Muscle layer of duodenum (tissue), 2 donors: ENCODE measurements at regions not wholly inside any gene's neighbourhood (a gene's known extent, or its start where the extent isn't known, plus 50 kb on each side); places are given as distances from the start of the nearest gene placed in this dataset.
"Not testable (repeated sequence)": the region's sequence is repeated elsewhere in the genome, so short reads cannot be mapped to it uniquely, and the experiment has no call there.

Experiments
- H3K27ac ChIP-seq: one replicate; pipeline ENCODE4 v1.7.0; 2013; ENCODE audit warnings: mild to moderate bottlenecking, low read length
- H3K27me3 ChIP-seq: one replicate; pipeline ENCODE4 v1.7.0; 2013; ENCODE audit warnings: low read depth, mild to moderate bottlenecking, control low read depth, low read length
- H3K36me3 ChIP-seq, 2 donors: one replicate each; pipeline ENCODE4 v1.7.0; 2013; ENCODE audit warnings: low read length in 2 of 2, control low read depth in 1 of 2, mild to moderate bottlenecking in 1 of 2; ENCODE audit not compliant: insufficient read depth in 2 of 2, control insufficient read depth in 1 of 2
- H3K4me1 ChIP-seq, 2 donors: one replicate each; pipeline ENCODE4 v1.7.0; 2013; ENCODE audit warnings: low read length in 2 of 2, mild to moderate bottlenecking in 2 of 2, control low read depth in 1 of 2, moderate library complexity in 1 of 2; ENCODE audit not compliant: insufficient read depth in 2 of 2, control insufficient read depth in 1 of 2
- H3K4me3 ChIP-seq, 2 donors: one replicate each; pipeline ENCODE4 v1.7.0; 2013; ENCODE audit warnings: low read length in 2 of 2, low read depth in 1 of 2, mild to moderate bottlenecking in 1 of 2
- H3K9me3 ChIP-seq, 2 donors: one replicate each; pipeline ENCODE4 v1.7.0; 2013; ENCODE audit warnings: low read length in 2 of 2, control low read depth in 1 of 2, mild to moderate bottlenecking in 1 of 2; ENCODE audit not compliant: control insufficient read depth in 1 of 2
- donor health status: healthy.

DNA sequence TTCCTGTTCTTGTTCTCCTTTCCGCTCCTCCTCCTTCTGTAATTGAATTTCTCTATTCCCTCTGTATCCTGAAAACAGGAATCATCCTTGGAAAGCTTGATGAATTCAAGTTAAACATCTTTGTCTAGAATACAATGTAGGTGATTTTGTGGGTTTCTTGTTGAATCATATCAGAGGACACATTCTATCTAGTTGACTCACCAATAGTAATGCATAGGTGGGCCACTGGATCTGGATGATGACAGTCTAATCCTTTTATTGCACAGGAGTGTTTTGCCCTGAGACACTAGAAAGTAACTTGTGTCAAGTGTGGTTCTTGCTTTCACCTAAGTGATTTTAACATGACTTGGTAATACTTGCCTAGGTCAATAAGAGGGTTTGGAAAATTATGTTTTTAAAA lies 164.3 kb downstream of the RFPL4B start:
- Histone ChIP-seq H3K36me3 (no peaks in the 10 kb centered on the region), H3K27ac (no peak overlapping the region), H3K4me3 (no peak overlapping the region), H3K9me3 (no peaks in the 10 kb centered on the region), H3K4me1 (no peaks in the 10 kb centered on the region), H3K27me3 (no peaks in the 10 kb centered on the region)

GRCh38 chr6:112513175-112513574 lies 166.0 kb downstream of the RFPL4B start:
- H3K9me3 ChIP-seq: no peaks in the 10 kb centered on the region
- no peaks in the 10 kb centered on the region for H3K4me1 ChIP-seq
- H3K27me3 ChIP-seq: no peaks in the 10 kb centered on the region
- no peak overlapping the region for H3K4me3 ChIP-seq
- no peak overlapping the region for H3K27ac ChIP-seq
- no peaks in the 10 kb centered on the region for H3K36me3 ChIP-seq

- Histone ChIP-seq H3K4me1 (no peaks in the 10 kb centered on the region), H3K9me3 (no peaks in the 10 kb centered on the region), H3K27me3 (no peaks in the 10 kb centered on the region), H3K27ac (no peak overlapping the region), H3K4me3 (no peak overlapping the region), H3K36me3 (no peaks in the 10 kb centered on the region)
Measured at GRCh38 chr6:112522587-112522986, 175.5 kb downstream of the RFPL4B start.

- no peak overlapping the region for H3K27ac ChIP-seq
- H3K27me3 ChIP-seq: no peaks in the 10 kb centered on the region
- H3K9me3 ChIP-seq: no peaks in the 10 kb centered on the region
- no peaks in the 10 kb centered on the region for H3K36me3 ChIP-seq
- no peaks in the 10 kb centered on the region for H3K4me1 ChIP-seq
- no peak overlapping the region for H3K4me3 ChIP-seq
Measured at GRCh38 chr6:112524071-112524470, 176.9 kb downstream of the RFPL4B start.

DNA sequence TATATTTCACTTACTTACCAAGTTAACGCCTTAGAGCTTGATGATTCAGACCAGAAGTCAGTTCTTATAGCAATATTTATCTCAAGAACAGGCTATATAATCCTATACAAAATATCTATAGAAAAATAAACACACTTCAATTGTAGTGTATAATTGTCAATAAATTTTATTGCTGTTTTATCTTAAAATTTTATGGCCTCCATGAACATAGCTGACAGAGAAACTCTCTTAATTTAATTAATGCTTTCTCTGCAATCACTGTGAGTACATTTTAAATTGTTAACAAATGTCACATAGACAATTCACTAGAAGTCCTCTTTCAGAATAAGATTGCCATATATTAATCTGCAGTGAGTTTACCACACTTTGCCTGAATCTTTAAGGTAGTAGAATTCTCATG lies 178.6 kb downstream of the RFPL4B start:
- Histone ChIP-seq H3K9me3 (no peaks in the 10 kb centered on the region), H3K27ac (no peak overlapping the region), H3K36me3 (no peaks in the 10 kb centered on the region), H3K27me3 (no peaks in the 10 kb centered on the region), H3K4me1 (no peaks in the 10 kb centered on the region), H3K4me3 (no peak overlapping the region)

DNA sequence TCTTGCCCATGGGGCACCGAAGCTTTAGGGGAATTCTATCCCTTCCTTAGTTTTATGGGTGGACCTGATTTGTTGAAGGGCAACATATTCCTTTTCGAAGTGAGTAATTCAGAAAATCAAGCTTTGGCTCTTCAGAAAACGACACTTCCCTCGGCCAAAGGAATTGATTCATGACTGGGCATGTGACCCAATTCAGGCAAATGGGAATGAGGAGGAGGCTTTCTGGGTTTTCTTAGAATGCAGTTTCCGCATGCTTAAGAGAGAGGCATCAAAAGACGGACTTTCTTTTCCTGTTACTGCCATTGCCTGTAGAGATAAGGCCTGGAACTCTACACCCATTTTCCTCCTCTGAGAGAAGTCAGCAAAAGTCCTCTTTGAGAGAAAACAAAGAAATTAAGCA lies 179.5 kb downstream of the RFPL4B start:
- H3K27me3 ChIP-seq: no peaks in the 10 kb centered on the region
- no peaks in the 10 kb centered on the region for H3K4me1 ChIP-seq
- no peaks in the 10 kb centered on the region for H3K9me3 ChIP-seq
- no peak overlapping the region for H3K4me3 ChIP-seq
- no peaks in the 10 kb centered on the region for H3K36me3 ChIP-seq
- H3K27ac ChIP-seq: no peak overlapping the region

- H3K36me3 ChIP-seq, H3K9me3 ChIP-seq, H3K4me1 ChIP-seq, H3K4me3 ChIP-seq, H3K27ac ChIP-seq, H3K27me3 ChIP-seq: not testable (repeated sequence)
Measured at GRCh38 chr6:112528306-112528705, 181.2 kb downstream of the RFPL4B start.

GRCh38 chr6:112535816-112536215 lies 188.7 kb downstream of the RFPL4B start:
- no peaks in the 10 kb centered on the region for H3K4me1 ChIP-seq
- no peaks in the 10 kb centered on the region for H3K9me3 ChIP-seq
- H3K36me3 ChIP-seq: no peaks in the 10 kb centered on the region
- no peak overlapping the region for H3K4me3 ChIP-seq
- H3K27ac ChIP-seq: no peak overlapping the region
- H3K27me3 ChIP-seq: no peaks in the 10 kb centered on the region

DNA sequence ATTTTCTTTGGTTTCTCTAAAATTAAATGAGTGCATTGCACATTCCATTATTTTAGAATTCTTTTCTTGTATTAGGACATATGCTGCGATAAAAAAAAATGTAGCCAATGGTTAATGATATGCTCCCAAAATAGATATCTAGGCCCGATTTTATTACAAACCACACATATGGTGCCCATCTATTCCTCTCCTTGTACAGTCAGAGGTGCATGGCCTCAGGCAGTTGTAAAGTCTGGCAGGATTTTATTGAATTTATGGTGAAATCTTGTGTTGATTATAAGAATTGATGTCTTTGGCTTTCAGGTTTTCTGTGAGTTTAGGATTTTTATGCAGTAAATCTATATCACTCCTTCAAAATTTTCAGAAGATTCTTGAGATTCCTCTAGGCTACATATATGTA lies 192.2 kb downstream of the RFPL4B start:
- Histone ChIP-seq H3K36me3 (no peaks in the 10 kb centered on the region), H3K4me1 (no peaks in the 10 kb centered on the region), H3K27ac (no peak overlapping the region), H3K4me3 (no peak overlapping the region), H3K9me3 (peaks cover 0 to 2% of the 10 kb centered on the region in 2 donors), H3K27me3 (no peaks in the 10 kb centered on the region)

GRCh38 chr6:112541847-112542246 lies 194.7 kb downstream of the RFPL4B start:
- H3K4me1 ChIP-seq, H3K36me3 ChIP-seq, H3K4me3 ChIP-seq, H3K27ac ChIP-seq, H3K27me3 ChIP-seq, H3K9me3 ChIP-seq: not testable (repeated sequence)

DNA sequence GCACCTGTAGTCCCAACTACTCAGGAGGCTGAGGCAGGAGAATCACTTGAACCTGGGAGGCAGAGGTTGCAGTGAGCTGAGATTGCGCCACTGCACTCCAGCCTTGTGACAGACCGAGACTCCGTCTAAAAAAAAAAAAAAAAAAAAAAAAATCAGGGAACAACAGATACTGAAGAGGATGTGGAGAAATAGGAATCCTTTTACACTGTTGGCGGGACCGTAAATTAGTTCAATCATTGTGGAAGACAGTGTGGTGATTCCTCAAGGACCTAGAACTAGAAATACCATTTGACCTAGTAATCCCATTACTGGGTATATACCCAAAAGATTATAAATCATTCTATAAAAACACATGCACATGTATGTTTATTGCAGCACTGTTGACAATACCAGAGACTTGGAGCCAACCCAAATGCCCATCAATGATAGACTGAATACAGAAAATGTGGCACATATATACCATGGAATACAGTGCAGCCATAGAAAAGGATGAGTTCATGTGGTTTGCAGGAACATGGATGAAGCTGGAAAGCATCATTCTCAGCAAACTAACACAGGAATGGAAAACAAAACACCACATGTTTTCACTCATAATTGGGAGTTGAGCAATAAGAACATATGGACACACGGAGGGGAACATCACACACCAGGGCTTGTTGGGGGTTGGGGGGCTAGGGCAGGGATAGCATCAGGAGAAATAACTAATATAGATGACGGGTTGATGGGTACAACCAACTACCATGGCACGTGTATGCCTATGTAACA lies 200.4 kb downstream of the RFPL4B start:
- H3K4me1 ChIP-seq, H3K27me3 ChIP-seq, H3K27ac ChIP-seq, H3K9me3 ChIP-seq, H3K4me3 ChIP-seq, H3K36me3 ChIP-seq: not testable (repeated sequence)

GRCh38 chr6:112549749-112550148 lies 202.6 kb downstream of the RFPL4B start:
- Histone ChIP-seq H3K4me3 (no peak overlapping the region), H3K9me3 (peaks cover 0 to 3% of the 10 kb centered on the region in 2 donors), H3K36me3 (no peaks in the 10 kb centered on the region), H3K27me3 (no peaks in the 10 kb centered on the region), H3K27ac (no peak overlapping the region), H3K4me1 (no peaks in the 10 kb centered on the region)
